K562 (cell line): ENCODE measurements at regions not wholly inside any gene's neighbourhood (a gene's known extent, or its start where the extent isn't known, plus 50 kb on each side); places are given as distances from the start of the nearest gene placed in this dataset.

Experiments
- ATAC-seq: fragments of 200-7000 bp; cut with Tn5 transposase; 3 replicates; pipeline ENCODE4 v1.9.1; 2020; ENCODE audit warnings: moderate library complexity
- BruUV-seq: library from RNA; stranded (reverse); fragments of 400-500 nt; replicated peaks from 2 replicates; lab custom pipeline; 2021; lab: Mats Ljungman, UMichigan
- CTCF ChIA-PET: fragments of 300-600 bp; formaldehyde crosslinking; extraction: SDS; loops from one replicate; lab custom pipeline; 2021; ENCODE audit warnings: low intra/inter-chr PET ratio; lab: Yijun Ruan, JAX
- POLR2A ChIA-PET: fragments of 300-600, 350-650 bp; sonication (Branson Sonifier 250); formaldehyde crosslinking; extraction: SDS; loops from one replicate; lab custom pipeline; 2021; ENCODE audit warnings: antibody characterized with exemption, inconsistent platforms; lab: Yijun Ruan, JAX
- DNase-seq, 4 experiments: peaks; one replicate each; pipeline versions ENCODE4 v3.0.0 to v3.0.0-alpha.2; 2011 to 2018; ENCODE audit warnings: low spot score in 3 of 4, mixed read lengths in 3 of 4; ENCODE audit errors: extremely low read depth in 1 of 4
- FAIRE-seq: peaks from 2 replicates; lab custom pipeline; 2011; peaks lifted over from hg19 to GRCh38; lab: Jason Lieb, UNC
- H2AFZ ChIP-seq: 2 replicates; pipeline ENCODE4 v1.6.0; 2011; ENCODE audit warnings: low read depth, low read length, control low read depth, inconsistent platforms
- H3K27ac ChIP-seq: fragments of 200-600 bp; 3 replicates; pipeline ENCODE4 v1.8.0; 2011; ENCODE audit warnings: low read depth, mild to moderate bottlenecking, control low read depth, inconsistent platforms, low read length, moderate library complexity, mixed read lengths; ENCODE audit errors: extremely low read depth
- H3K27me3 ChIP-seq, 2 experiments: fragments of 300-600 bp in 1 of 2; 2 replicates in 1 of 2; 3 replicates in 1 of 2; pipeline versions ENCODE4 v1.6.0 to v1.8.0; 2011; ENCODE audit warnings: inconsistent platforms in 2 of 2, low read length in 2 of 2, mild to moderate bottlenecking in 1 of 2, mixed read lengths in 1 of 2, moderate library complexity in 1 of 2; ENCODE audit not compliant: control insufficient read depth in 2 of 2, insufficient read depth in 2 of 2
- H3K36me3 ChIP-seq: fragments of 300-600 bp; 3 replicates; pipeline ENCODE4 v1.8.0; 2011; ENCODE audit warnings: mild to moderate bottlenecking, low read length, inconsistent platforms; ENCODE audit not compliant: control insufficient read depth, insufficient read depth
- H3K4me1 ChIP-seq, 2 experiments: fragments of 200-600 bp in 1 of 2; replicated peaks in 1 of 2; 2 replicates in 1 of 2; 3 replicates in 1 of 2; pipeline versions ENCODE4 v1.5.1 to v1.8.0; 2011; ENCODE audit warnings: inconsistent platforms in 2 of 2, low read length in 2 of 2, mild to moderate bottlenecking in 1 of 2, mixed read lengths in 1 of 2, moderate library complexity in 1 of 2; ENCODE audit not compliant: control insufficient read depth in 2 of 2, insufficient read depth in 2 of 2
- H3K4me2 ChIP-seq: 2 replicates; pipeline ENCODE4 v1.6.1; 2011; ENCODE audit warnings: low read length, control low read depth, inconsistent platforms, mixed read lengths; ENCODE audit not compliant: insufficient read depth
- H3K4me3 ChIP-seq: fragments of 200-600 bp; sonication (generic), shearing (Covaris generic); 2 replicates; pipeline ENCODE4 v1.5.1; 2016; ENCODE audit warnings: control low read depth, inconsistent platforms
- H3K79me2 ChIP-seq: fragments of 200-600 bp; 3 replicates; pipeline ENCODE4 v1.8.0; 2011; ENCODE audit warnings: low read length, inconsistent platforms; ENCODE audit not compliant: control insufficient read depth, insufficient read depth
- H3K9ac ChIP-seq, 2 experiments: 2 replicates each; pipeline versions ENCODE4 v1.6.0 to v1.6.1; 2011; ENCODE audit warnings: low read depth in 2 of 2, low read length in 2 of 2, control low read depth in 1 of 2, inconsistent platforms in 1 of 2, mild to moderate bottlenecking in 1 of 2, mixed read lengths in 1 of 2; ENCODE audit not compliant: insufficient read depth in 1 of 2
- H3K9me1 ChIP-seq: one replicate; pipeline ENCODE4 v1.6.0; 2011; ENCODE audit warnings: inconsistent platforms, mild to moderate bottlenecking, low read length, moderate library complexity; ENCODE audit not compliant: control insufficient read depth, insufficient read depth
- H3K9me3 ChIP-seq: replicated peaks from 2 replicates; pipeline ENCODE4 v1.5.1; 2011; ENCODE audit warnings: low read depth, low read length, inconsistent platforms; ENCODE audit not compliant: control insufficient read depth, insufficient read depth
- H4K20me1 ChIP-seq: replicated peaks from 2 replicates; pipeline ENCODE4 v1.6.1; 2011; ENCODE audit warnings: low read length, inconsistent platforms, mixed read lengths; ENCODE audit not compliant: control insufficient read depth, insufficient read depth
- CBX2 ChIP-seq: fragments of 200-600 bp; sonication (generic); IDR thresholded peaks from one replicate; pipeline ENCODE4 v1.6.1; 2012; ENCODE audit warnings: mild to moderate bottlenecking, low read length, inconsistent platforms; ENCODE audit not compliant: insufficient read depth, poor library complexity, severe bottlenecking
- CXXC5 ChIP-seq: fragments of 250-450 bp; sonication (Bioruptor Pico); IDR thresholded peaks from 2 replicates; pipeline ENCODE4 v1.8.0; 2022; ENCODE audit warnings: inconsistent platforms, mild to moderate bottlenecking, moderate library complexity
- EZH2 ChIP-seq: IDR thresholded peaks from 2 replicates; pipeline ENCODE4 v1.6.1; 2012; ENCODE audit warnings: low read depth, mild to moderate bottlenecking, inconsistent platforms, low read length, borderline replicate concordance
- HOXB6 ChIP-seq: fragments of 250-450 bp; sonication (Bioruptor Pico); IDR thresholded peaks from 2 replicates; pipeline ENCODE4 v1.5.1; 2022; ENCODE audit warnings: mild to moderate bottlenecking, borderline replicate concordance
- MTA3 ChIP-seq: fragments of 450-650 bp; formaldehyde crosslinking; IDR thresholded peaks from 2 replicates; pipeline ENCODE4 v1.6.1; 2017; ENCODE audit warnings: mild to moderate bottlenecking, borderline replicate concordance
- MYC ChIP-seq, 2 experiments: fragments of 250-450 bp in 1 of 2; sonication (Bioruptor Pico) in 1 of 2; IDR thresholded peaks; 2 replicates each; pipeline versions ENCODE4 v1.5.1 to v1.6.1; 2012 to 2021; ENCODE audit warnings: low read depth in 2 of 2, borderline replicate concordance in 1 of 2, improper control_type of control experiment in 1 of 2, low read length in 1 of 2, mild to moderate bottlenecking in 1 of 2, moderate library complexity in 1 of 2
- NRF1 ChIP-seq, 2 experiments: fragments of 450-650 bp; IDR thresholded peaks in 1 of 2; conservative IDR thresholded peaks in 1 of 2; 2 replicates each; pipeline ENCODE4 v1.6.1; 2014; ENCODE audit warnings: mild to moderate bottlenecking in 2 of 2
- RAD51 ChIP-seq: fragments of 450-650 bp; IDR thresholded peaks from 2 replicates; pipeline ENCODE4 v1.7.1; 2016; ENCODE audit warnings: low read depth, mild to moderate bottlenecking, borderline replicate concordance
- RBFOX2 ChIP-seq: fragments of 200-400 bp; formaldehyde crosslinking; IDR thresholded peaks from 2 replicates; pipeline ENCODE4 v1.6.1; 2017; ENCODE audit warnings: low read depth, mild to moderate bottlenecking, low read length, moderate library complexity
- RNF219 ChIP-seq: fragments of 250-450 bp; sonication (Bioruptor Pico); IDR thresholded peaks from 2 replicates; pipeline ENCODE4 v1.5.0; 2022; ENCODE audit warnings: mild to moderate bottlenecking
- STAT5B ChIP-seq: fragments of 250-450 bp; sonication (Bioruptor Pico); IDR thresholded peaks from 2 replicates; pipeline ENCODE4 v1.8.0; 2021; ENCODE audit warnings: mild to moderate bottlenecking, inconsistent platforms
- TGIF2 ChIP-seq: sonication (generic); formaldehyde crosslinking; IDR thresholded peaks from 2 replicates; pipeline ENCODE4 v1.8.1; 2022; ENCODE audit warnings: mild to moderate bottlenecking, missing genetic modification reagents, moderate library complexity
- THAP7 ChIP-seq: fragments of 250-450 bp; sonication (Bioruptor Pico); IDR thresholded peaks from 2 replicates; pipeline ENCODE4 v1.5.0; 2021
- WHSC1 ChIP-seq: IDR thresholded peaks from one replicate; pipeline ENCODE4 v1.6.1; 2012; ENCODE audit warnings: low read length, control low read depth, inconsistent platforms
- ZBTB8A ChIP-seq: fragments of 450-650 bp; IDR thresholded peaks from 2 replicates; pipeline ENCODE4 v1.6.1; 2018; ENCODE audit warnings: mild to moderate bottlenecking, moderate library complexity; ENCODE audit not compliant: partially characterized antibody
- ZC3H8 ChIP-seq: fragments of 450-650 bp; IDR thresholded peaks from 2 replicates; pipeline ENCODE4 v1.6.1; 2017
- ZNF212 ChIP-seq: fragments of 450-650 bp; formaldehyde crosslinking; IDR thresholded peaks from 2 replicates; pipeline ENCODE4 v1.4.0; 2020; ENCODE audit warnings: mild to moderate bottlenecking
- ZNF316 ChIP-seq: fragments of 450-650 bp; IDR thresholded peaks from 2 replicates; pipeline ENCODE4 v1.6.1; 2016
- WGBS: fragments of 100-300 bp; shearing (Covaris generic); methylation state at CpG from one replicate; pipeline ENCODE4 v1.1.6; 2016; ENCODE audit warnings: low coverage, mixed read lengths; ENCODE audit not compliant: insufficient coverage; ENCODE audit errors: missing lambda C conversion rate; 5-methylcytosine and 5-hydroxymethylcytosine counted together
- in situ Hi-C: fragments of 300-500 bp; cut with MboI; formaldehyde crosslinking; loops from 4 replicates; pipeline ENCODE4 v1.15.0; 2018; ENCODE audit warnings: inconsistent platforms, mixed read lengths
- intact Hi-C: fragments of 100-400 bp; cut with micrococcal nuclease; formaldehyde crosslinking; loops from 2 replicates; pipeline ENCODE4 v1.14.2; 2022
- TF ChIP-seq, protein P1 (sequence below): fragments of 150-350 bp; IDR thresholded peaks from 2 replicates; pipeline ENCODE4 v1.6.1; 2014; ENCODE audit warnings: low read depth, mild to moderate bottlenecking, low read length, borderline replicate concordance

DNA sequence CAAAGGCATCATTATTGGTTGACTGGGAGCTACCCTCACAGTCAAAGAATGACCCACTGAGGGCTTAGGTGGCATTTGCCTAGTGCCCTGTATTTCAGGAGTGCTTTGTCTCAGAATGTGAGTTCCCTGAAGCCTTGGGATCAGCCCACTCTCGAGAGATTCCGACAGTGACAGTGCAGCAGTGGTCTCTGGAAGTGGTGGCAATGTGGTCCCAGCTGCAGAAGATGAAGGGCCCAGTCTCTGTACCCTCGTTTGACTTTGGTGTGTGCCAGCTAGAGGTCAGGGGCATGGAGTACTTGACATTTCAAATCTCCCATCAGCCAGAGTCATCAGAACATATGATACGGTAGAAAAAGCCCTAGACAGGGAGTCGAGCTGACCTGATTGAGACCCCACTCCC is 153.7 kb downstream of the EFNB1 start:
- POLR2A ChIA-PET: no interaction called here

More for the DNA sequence above, 153.7 kb downstream of the EFNB1 start:
- Histone ChIP-seq H4K20me1 (no peaks in the 10 kb centered on the region), H3K9ac (no peak overlapping the region), H3K9me1 (no peaks in the 10 kb centered on the region), H3K27me3 (no peaks in the 10 kb centered on the region; a peak in 1 of 5 replicates), H2AFZ (no peak overlapping the region), H3K4me3 (no peak overlapping the region), H3K27ac (no peak overlapping the region), H3K9me3 (no peaks in the 10 kb centered on the region), H3K4me2 (no peak overlapping the region), H3K79me2 (no peaks in the 10 kb centered on the region), H3K36me3 (no peaks in the 10 kb centered on the region), H3K4me1 (no peaks in the 10 kb centered on the region)
- no TSS peak for BruUV-seq
- CTCF ChIA-PET: no interaction called here
- 2% methylated on average over 5 of the region's 5 CpGs for WGBS
- in situ Hi-C loops: no loop called here
- no peak for ATAC-seq
- no peak for FAIRE-seq
- TF ChIP-seq TGIF2 (CRISPR knock-in tag) (no peak), RBFOX2 (no peak), ZNF212 (CRISPR knock-in tag) (no peak), MYC (IDR thresholded peaks at IDR 0.05; ENCODE audit: low read depth, low read length) (no peak), MYC (CRISPR knock-in tag; IDR thresholded peaks at IDR 0.05; ENCODE audit: borderline replicate concordance, low read depth) (no peak), RAD51 (no peak), THAP7 (CRISPR knock-in tag) (no peak), CXXC5 (CRISPR knock-in tag) (no peak), HOXB6 (CRISPR knock-in tag) (no peak), CBX2 (no peak), ZC3H8 (no peak), WHSC1 (no peak), RNF219 (CRISPR knock-in tag) (no peak), STAT5B (CRISPR knock-in tag) (no peak), ZNF316 (no peak), EZH2 (no peak), MTA3 (no peak), NRF1 (conservative IDR thresholded peaks at IDR 0.05 in 1 of 2, IDR thresholded peaks at IDR 0.05 in 1 of 2) (no peak), ZBTB8A (no peak)
- TF ChIP-seq, protein P1, sequence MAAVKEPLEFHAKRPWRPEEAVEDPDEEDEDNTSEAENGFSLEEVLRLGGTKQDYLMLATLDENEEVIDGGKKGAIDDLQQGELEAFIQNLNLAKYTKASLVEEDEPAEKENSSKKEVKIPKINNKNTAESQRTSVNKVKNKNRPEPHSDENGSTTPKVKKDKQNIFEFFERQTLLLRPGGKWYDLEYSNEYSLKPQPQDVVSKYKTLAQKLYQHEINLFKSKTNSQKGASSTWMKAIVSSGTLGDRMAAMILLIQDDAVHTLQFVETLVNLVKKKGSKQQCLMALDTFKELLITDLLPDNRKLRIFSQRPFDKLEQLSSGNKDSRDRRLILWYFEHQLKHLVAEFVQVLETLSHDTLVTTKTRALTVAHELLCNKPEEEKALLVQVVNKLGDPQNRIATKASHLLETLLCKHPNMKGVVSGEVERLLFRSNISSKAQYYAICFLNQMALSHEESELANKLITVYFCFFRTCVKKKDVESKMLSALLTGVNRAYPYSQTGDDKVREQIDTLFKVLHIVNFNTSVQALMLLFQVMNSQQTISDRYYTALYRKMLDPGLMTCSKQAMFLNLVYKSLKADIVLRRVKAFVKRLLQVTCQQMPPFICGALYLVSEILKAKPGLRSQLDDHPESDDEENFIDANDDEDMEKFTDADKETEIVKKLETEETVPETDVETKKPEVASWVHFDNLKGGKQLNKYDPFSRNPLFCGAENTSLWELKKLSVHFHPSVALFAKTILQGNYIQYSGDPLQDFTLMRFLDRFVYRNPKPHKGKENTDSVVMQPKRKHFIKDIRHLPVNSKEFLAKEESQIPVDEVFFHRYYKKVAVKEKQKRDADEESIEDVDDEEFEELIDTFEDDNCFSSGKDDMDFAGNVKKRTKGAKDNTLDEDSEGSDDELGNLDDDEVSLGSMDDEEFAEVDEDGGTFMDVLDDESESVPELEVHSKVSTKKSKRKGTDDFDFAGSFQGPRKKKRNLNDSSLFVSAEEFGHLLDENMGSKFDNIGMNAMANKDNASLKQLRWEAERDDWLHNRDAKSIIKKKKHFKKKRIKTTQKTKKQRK: no peak
- DNase-seq: no peak
- intact Hi-C loops: no loop called here
